HepG2 (cell line): ENCODE measurements at regions not wholly inside any gene's neighbourhood (a gene's known extent, or its start where the extent isn't known, plus 50 kb on each side); places are given as distances from the start of the nearest gene placed in this dataset.

ENCODE experiments used
- ATAC-seq: fragments of 200-7000 bp; cut with Tn5 transposase; 3 replicates; pipeline ENCODE4 v1.9.1; 2020; ENCODE audit warnings: mild to moderate bottlenecking, moderate library complexity
- BruUV-seq: library from RNA; stranded (reverse); fragments of 400-500 nt; replicated peaks from 2 replicates; lab custom pipeline; 2021; lab: Mats Ljungman, UMichigan
- CTCF ChIA-PET: fragments of 300-600 bp; formaldehyde crosslinking; extraction: SDS; loops from one replicate; lab custom pipeline; 2021; ENCODE audit warnings: low total read pairs, inconsistent platforms, low intra/inter-chr PET ratio; lab: Yijun Ruan, JAX
- POLR2A ChIA-PET: fragments of 350-600 bp; sonication (Branson Sonifier 250); formaldehyde crosslinking; loops from one replicate; lab custom pipeline; 2020; ENCODE audit warnings: antibody characterized with exemption, inconsistent platforms; lab: Yijun Ruan, JAX
- DNase-seq: peaks from one replicate; pipeline ENCODE4 v3.0.0-alpha.2; 2015; ENCODE audit warnings: low spot score
- FAIRE-seq: peaks from 3 replicates; lab custom pipeline; 2011; peaks lifted over from hg19 to GRCh38; lab: Jason Lieb, UNC
- H2AFZ ChIP-seq: one replicate; pipeline ENCODE4 v1.6.1; 2011; ENCODE audit warnings: low read length, inconsistent platforms
- H3K27ac ChIP-seq: fragments of 300-600 bp; 3 replicates; pipeline ENCODE4 v1.8.0; 2011; ENCODE audit warnings: mixed run types, mild to moderate bottlenecking, mixed read lengths, low read length, inconsistent platforms; ENCODE audit not compliant: insufficient read depth; ENCODE audit errors: extremely low read length
- H3K27me3 ChIP-seq, 2 experiments: fragments of 200-600 bp in 1 of 2; 2 replicates in 1 of 2; 3 replicates in 1 of 2; pipeline versions ENCODE4 v1.6.0 to v1.8.0; 2011; ENCODE audit warnings: low read length in 2 of 2, mild to moderate bottlenecking in 2 of 2, moderate library complexity in 2 of 2, inconsistent platforms in 1 of 2; ENCODE audit not compliant: insufficient read depth in 2 of 2, control insufficient read depth in 1 of 2
- H3K36me3 ChIP-seq, 2 experiments: fragments of 200-600 bp in 1 of 2; replicated peaks in 1 of 2; 2 replicates in 1 of 2; 3 replicates in 1 of 2; pipeline versions ENCODE4 v1.5.1 to v1.8.0; 2011; ENCODE audit warnings: low read length in 2 of 2, inconsistent platforms in 1 of 2; ENCODE audit not compliant: insufficient read depth in 2 of 2, control insufficient read depth in 1 of 2
- H3K4me1 ChIP-seq: 2 replicates; pipeline ENCODE4 v1.5.1; 2012; ENCODE audit warnings: low read length, inconsistent platforms; ENCODE audit not compliant: insufficient read depth
- H3K4me2 ChIP-seq: 2 replicates; pipeline ENCODE4 v1.6.0; 2011; ENCODE audit warnings: low read depth, low read length, inconsistent platforms
- H3K4me3 ChIP-seq, 3 experiments: fragments of 200-600 bp in 1 of 3; sonication (generic), shearing (Covaris generic) in 1 of 3; replicated peaks in 1 of 3; 2 replicates each; pipeline ENCODE4 v1.5.1; 2011 to 2016; ENCODE audit warnings: low read length in 3 of 3, inconsistent platforms in 2 of 3, low read depth in 2 of 3, mild to moderate bottlenecking in 2 of 3, control low read depth in 1 of 3, mixed read lengths in 1 of 3; ENCODE audit not compliant: insufficient read depth in 1 of 3
- H3K79me2 ChIP-seq: one replicate; pipeline ENCODE4 v1.6.1; 2011; ENCODE audit warnings: low read length, inconsistent platforms; ENCODE audit not compliant: insufficient read depth
- H3K9ac ChIP-seq: 2 replicates; pipeline ENCODE4 v1.6.0; 2011; ENCODE audit warnings: mild to moderate bottlenecking, low read depth, low read length, inconsistent platforms; ENCODE audit not compliant: insufficient read depth
- H3K9me3 ChIP-seq: 2 replicates; pipeline ENCODE4 v1.5.1; 2012; ENCODE audit warnings: mild to moderate bottlenecking, low read length
- H4K20me1 ChIP-seq: 2 replicates; pipeline ENCODE4 v1.6.0; 2011; ENCODE audit warnings: inconsistent platforms, mild to moderate bottlenecking, low read length, moderate library complexity; ENCODE audit not compliant: insufficient read depth
- ATF7-NPFF ChIP-seq: sonication (generic); formaldehyde crosslinking; IDR thresholded peaks from 2 replicates; pipeline ENCODE4 v1.8.1; 2023; ENCODE audit warnings: mild to moderate bottlenecking, low read depth, missing genetic modification reagents, moderate library complexity
- RAD51 ChIP-seq: fragments of 450-650 bp; IDR thresholded peaks from 2 replicates; pipeline ENCODE4 v1.6.1; 2016; ENCODE audit warnings: borderline replicate concordance
- SIN3B ChIP-seq: fragments of 150-350 bp; IDR thresholded peaks from 2 replicates; pipeline ENCODE4 v1.6.1; 2014; ENCODE audit warnings: low read length
- SPEN ChIP-seq: sonication (generic); formaldehyde crosslinking; IDR thresholded peaks from 2 replicates; pipeline ENCODE4 v1.5.1; 2020; ENCODE audit warnings: low read depth, mild to moderate bottlenecking, missing genetic modification reagents
- ZNF430 ChIP-seq: sonication (generic); formaldehyde crosslinking; IDR thresholded peaks from 2 replicates; pipeline ENCODE4 v1.9.0; 2021; ENCODE audit warnings: mild to moderate bottlenecking, missing genetic modification reagents
- ZNF83 ChIP-seq: sonication (generic); formaldehyde crosslinking; IDR thresholded peaks from 2 replicates; pipeline ENCODE4 v1.4.0; 2020; ENCODE audit warnings: missing genetic modification reagents, mild to moderate bottlenecking, borderline replicate concordance
- WGBS: methylation state at CpG from one replicate; pipeline ENCODE4 v1.1.6; 2017; ENCODE audit warnings: low lambda C conversion rate; 5-methylcytosine and 5-hydroxymethylcytosine counted together
- in situ Hi-C: cut with HindIII; loops from 2 replicates; pipeline ENCODE4 v1.10.0; 2017; ENCODE audit warnings: low pct_unique_long_range_greater_than_20kb; ENCODE audit not compliant: extremely low pct_ligation_motif_present
- intact Hi-C: fragments of 100-400 bp; cut with micrococcal nuclease; formaldehyde crosslinking; loops from one replicate; pipeline ENCODE4 v1.10.0; 2022; ENCODE audit not compliant: unreplicated experiment
- TF ChIP-seq, protein P1 (sequence below): sonication (generic); formaldehyde crosslinking; IDR thresholded peaks from 2 replicates; pipeline ENCODE4 v1.5.1; 2020; ENCODE audit warnings: missing genetic modification reagents, mild to moderate bottlenecking, borderline replicate concordance
- TF ChIP-seq, protein P2 (sequence below): sonication (generic); formaldehyde crosslinking; IDR thresholded peaks from 2 replicates; pipeline ENCODE4 v1.4.0; 2020; ENCODE audit warnings: missing genetic modification reagents, low read depth, mild to moderate bottlenecking, borderline replicate concordance
- TF ChIP-seq, protein P3 (sequence below): IDR thresholded peaks from 2 replicates; pipeline ENCODE4 v1.6.1; 2012; ENCODE audit warnings: inconsistent platforms

DNA sequence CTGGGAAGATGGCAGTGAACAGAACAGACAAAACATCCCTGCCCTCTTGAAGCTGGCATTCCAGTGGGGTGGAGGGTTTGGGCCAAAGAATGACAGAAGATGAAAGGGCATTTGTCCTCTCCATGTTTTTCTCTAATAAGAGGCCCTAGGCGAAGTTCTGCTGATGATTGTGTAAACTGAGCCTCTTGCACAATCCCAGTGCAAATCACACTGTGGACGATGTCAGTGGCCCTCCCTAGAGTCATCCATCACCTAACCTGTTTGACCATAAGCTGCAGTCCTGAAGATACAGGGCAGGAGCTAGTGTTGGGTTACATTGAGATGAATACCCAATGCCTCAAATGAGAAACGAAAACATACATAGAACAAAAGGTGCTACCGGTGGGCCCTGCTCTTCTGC, 622.4 kb upstream of the TBX3 start (continued):
- TF ChIP-seq, protein P1, sequence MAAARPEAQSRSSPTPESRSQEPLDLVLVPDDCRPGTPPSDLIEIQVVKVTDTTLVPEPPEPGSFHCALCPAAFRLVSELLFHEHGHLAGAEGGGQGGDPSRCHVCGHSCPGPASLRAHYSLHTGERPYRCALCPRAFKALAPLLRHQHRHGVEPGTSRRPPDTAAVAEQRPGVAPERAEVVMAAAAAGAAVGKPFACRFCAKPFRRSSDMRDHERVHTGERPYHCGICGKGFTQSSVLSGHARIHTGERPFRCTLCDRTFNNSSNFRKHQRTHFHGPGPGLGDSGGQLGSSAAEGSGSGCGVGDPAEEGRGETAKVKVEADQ (CRISPR knock-in tag), result no peak
- TF ChIP-seq ZNF430 (no peak), ATF7-NPFF (CRISPR knock-in tag) (no peak)
- TF ChIP-seq, protein P2, sequence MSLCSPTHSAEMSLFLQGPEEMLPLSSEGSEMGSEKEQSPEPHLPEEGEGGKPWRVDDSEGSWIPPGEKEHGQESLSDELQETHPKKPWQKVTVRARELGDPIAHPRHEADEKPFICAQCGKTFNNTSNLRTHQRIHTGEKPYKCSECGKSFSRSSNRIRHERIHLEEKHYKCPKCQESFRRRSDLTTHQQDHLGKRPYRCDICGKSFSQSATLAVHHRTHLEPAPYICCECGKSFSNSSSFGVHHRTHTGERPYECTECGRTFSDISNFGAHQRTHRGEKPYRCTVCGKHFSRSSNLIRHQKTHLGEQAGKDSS (CRISPR knock-in tag), result no peak

DNA sequence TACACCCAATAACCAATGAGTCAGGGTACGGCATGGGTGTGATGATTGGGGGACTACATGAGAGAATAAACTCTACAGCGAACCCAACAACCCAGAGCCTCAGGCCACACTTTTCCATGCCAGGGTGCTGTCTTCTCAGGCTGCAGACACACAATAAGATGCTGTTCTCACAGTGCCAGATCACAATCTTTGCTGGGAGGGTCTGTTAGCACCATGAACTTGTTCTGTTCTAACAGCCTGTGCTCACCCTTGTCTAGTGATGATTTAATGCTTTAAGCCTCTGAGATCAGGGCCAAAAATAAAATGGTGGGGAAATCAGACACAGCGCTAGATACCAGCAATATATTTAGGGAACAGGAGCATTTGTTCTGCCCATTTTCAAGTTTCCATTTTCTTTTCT, 621.9 kb upstream of the TBX3 start:
- ATAC-seq, result no peak
- intact Hi-C loops, result no loop called here
- TF ChIP-seq, protein P3, sequence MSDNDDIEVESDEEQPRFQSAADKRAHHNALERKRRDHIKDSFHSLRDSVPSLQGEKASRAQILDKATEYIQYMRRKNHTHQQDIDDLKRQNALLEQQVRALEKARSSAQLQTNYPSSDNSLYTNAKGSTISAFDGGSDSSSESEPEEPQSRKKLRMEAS, result no peak
- TF ChIP-seq SPEN (CRISPR knock-in tag) (no peak), RAD51 (no peak), SIN3B (no peak), ZNF83 (CRISPR knock-in tag) (no peak)
- H3K4me3 ChIP-seq, result no peak overlapping the region
- CTCF ChIA-PET, result no interaction called here
- whole genome bisulfite sequencing, result 54% methylated on average over 3 of the region's 3 CpGs
- H4K20me1 ChIP-seq, result no peaks in the 10 kb centered on the region
- DNase-seq, result no peak
- no TSS peak for BruUV-seq
- no peak overlapping the region for H3K27ac ChIP-seq
- no peak overlapping the region for H2AFZ ChIP-seq
- in situ Hi-C loops, result no loop called here
- H3K4me2 ChIP-seq, result no peak overlapping the region
- peaks cover 2 to 12% of the 10 kb centered on the region in 2 experiments; a peak in 4 of 5 replicates for H3K27me3 ChIP-seq
- no peaks in the 10 kb centered on the region for H3K36me3 ChIP-seq
- H3K9me3 ChIP-seq, result no peaks in the 10 kb centered on the region
- no peak for FAIRE-seq
- H3K4me1 ChIP-seq, result peaks cover 11% of the 10 kb centered on the region
- H3K79me2 ChIP-seq, result no peaks in the 10 kb centered on the region
- POLR2A ChIA-PET, result no interaction called here
- H3K9ac ChIP-seq, result no peak overlapping the region
